K562 (cell line): ENCODE measurements at regions not wholly inside any gene's neighbourhood (a gene's known extent, or its start where the extent isn't known, plus 50 kb on each side); places are given as distances from the start of the nearest gene placed in this dataset.

Experiments used
- ATAC-seq: fragments of 200-7000 bp; cut with Tn5 transposase; 3 replicates; pipeline ENCODE4 v1.9.1; 2020; ENCODE audit warnings: moderate library complexity
- BruUV-seq: library from RNA; stranded (reverse); fragments of 400-500 nt; replicated peaks from 2 replicates; lab custom pipeline; 2021; lab: Mats Ljungman, UMichigan
- CTCF ChIA-PET: fragments of 300-600 bp; formaldehyde crosslinking; extraction: SDS; loops from one replicate; lab custom pipeline; 2021; ENCODE audit warnings: low intra/inter-chr PET ratio; lab: Yijun Ruan, JAX
- POLR2A ChIA-PET: fragments of 300-600, 350-650 bp; sonication (Branson Sonifier 250); formaldehyde crosslinking; extraction: SDS; loops from one replicate; lab custom pipeline; 2021; ENCODE audit warnings: antibody characterized with exemption, inconsistent platforms; lab: Yijun Ruan, JAX
- DNase-seq, 4 experiments: peaks; one replicate each; pipeline versions ENCODE4 v3.0.0 to v3.0.0-alpha.2; 2011 to 2018; ENCODE audit warnings: low spot score in 3 of 4, mixed read lengths in 3 of 4; ENCODE audit errors: extremely low read depth in 1 of 4
- FAIRE-seq: peaks from 2 replicates; lab custom pipeline; 2011; peaks lifted over from hg19 to GRCh38; lab: Jason Lieb, UNC
- H2AFZ ChIP-seq: 2 replicates; pipeline ENCODE4 v1.6.0; 2011; ENCODE audit warnings: low read depth, low read length, control low read depth, inconsistent platforms
- H3K27ac ChIP-seq: fragments of 200-600 bp; 3 replicates; pipeline ENCODE4 v1.8.0; 2011; ENCODE audit warnings: low read depth, mild to moderate bottlenecking, control low read depth, inconsistent platforms, low read length, moderate library complexity, mixed read lengths; ENCODE audit errors: extremely low read depth
- H3K27me3 ChIP-seq, 2 experiments: fragments of 300-600 bp in 1 of 2; 2 replicates in 1 of 2; 3 replicates in 1 of 2; pipeline versions ENCODE4 v1.6.0 to v1.8.0; 2011; ENCODE audit warnings: inconsistent platforms in 2 of 2, low read length in 2 of 2, mild to moderate bottlenecking in 1 of 2, mixed read lengths in 1 of 2, moderate library complexity in 1 of 2; ENCODE audit not compliant: control insufficient read depth in 2 of 2, insufficient read depth in 2 of 2
- H3K36me3 ChIP-seq: fragments of 300-600 bp; 3 replicates; pipeline ENCODE4 v1.8.0; 2011; ENCODE audit warnings: mild to moderate bottlenecking, low read length, inconsistent platforms; ENCODE audit not compliant: control insufficient read depth, insufficient read depth
- H3K4me1 ChIP-seq, 2 experiments: fragments of 200-600 bp in 1 of 2; replicated peaks in 1 of 2; 2 replicates in 1 of 2; 3 replicates in 1 of 2; pipeline versions ENCODE4 v1.5.1 to v1.8.0; 2011; ENCODE audit warnings: inconsistent platforms in 2 of 2, low read length in 2 of 2, mild to moderate bottlenecking in 1 of 2, mixed read lengths in 1 of 2, moderate library complexity in 1 of 2; ENCODE audit not compliant: control insufficient read depth in 2 of 2, insufficient read depth in 2 of 2
- H3K4me2 ChIP-seq: 2 replicates; pipeline ENCODE4 v1.6.1; 2011; ENCODE audit warnings: low read length, control low read depth, inconsistent platforms, mixed read lengths; ENCODE audit not compliant: insufficient read depth
- H3K4me3 ChIP-seq: fragments of 200-600 bp; sonication (generic), shearing (Covaris generic); 2 replicates; pipeline ENCODE4 v1.5.1; 2016; ENCODE audit warnings: control low read depth, inconsistent platforms
- H3K79me2 ChIP-seq: fragments of 200-600 bp; 3 replicates; pipeline ENCODE4 v1.8.0; 2011; ENCODE audit warnings: low read length, inconsistent platforms; ENCODE audit not compliant: control insufficient read depth, insufficient read depth
- H3K9ac ChIP-seq, 2 experiments: 2 replicates each; pipeline versions ENCODE4 v1.6.0 to v1.6.1; 2011; ENCODE audit warnings: low read depth in 2 of 2, low read length in 2 of 2, control low read depth in 1 of 2, inconsistent platforms in 1 of 2, mild to moderate bottlenecking in 1 of 2, mixed read lengths in 1 of 2; ENCODE audit not compliant: insufficient read depth in 1 of 2
- H3K9me1 ChIP-seq: one replicate; pipeline ENCODE4 v1.6.0; 2011; ENCODE audit warnings: inconsistent platforms, mild to moderate bottlenecking, low read length, moderate library complexity; ENCODE audit not compliant: control insufficient read depth, insufficient read depth
- H3K9me3 ChIP-seq: replicated peaks from 2 replicates; pipeline ENCODE4 v1.5.1; 2011; ENCODE audit warnings: low read depth, low read length, inconsistent platforms; ENCODE audit not compliant: control insufficient read depth, insufficient read depth
- H4K20me1 ChIP-seq: replicated peaks from 2 replicates; pipeline ENCODE4 v1.6.1; 2011; ENCODE audit warnings: low read length, inconsistent platforms, mixed read lengths; ENCODE audit not compliant: control insufficient read depth, insufficient read depth
- ATF1 ChIP-seq, 2 experiments: fragments of 450-650 bp in 1 of 2; IDR thresholded peaks; 2 replicates each; pipeline ENCODE4 v1.6.1; 2016; ENCODE audit warnings: missing compliant biosample characterization in 1 of 2, missing genetic modification characterization in 1 of 2
- CBFB ChIP-seq: sonication (generic); formaldehyde crosslinking; IDR thresholded peaks from 2 replicates; pipeline ENCODE4 v1.4.0; 2020; ENCODE audit warnings: mild to moderate bottlenecking, missing genetic modification reagents
- CHD1 ChIP-seq: fragments of 200-600 bp; sonication (generic); IDR thresholded peaks from one replicate; pipeline ENCODE4 v1.6.1; 2012; ENCODE audit warnings: mild to moderate bottlenecking, moderate library complexity, low read length, inconsistent platforms
- ERF ChIP-seq: fragments of 450-650 bp; formaldehyde crosslinking; IDR thresholded peaks from 2 replicates; pipeline ENCODE4 v1.4.0; 2020; ENCODE audit warnings: mild to moderate bottlenecking, mixed read lengths
- HEY1 ChIP-seq: fragments of 250-450 bp; sonication (Bioruptor Pico); IDR thresholded peaks from 2 replicates; pipeline ENCODE4 v1.5.0; 2020; ENCODE audit warnings: mild to moderate bottlenecking, moderate library complexity, borderline replicate concordance
- HNRNPL ChIP-seq: fragments of 200-400 bp; formaldehyde crosslinking; IDR thresholded peaks from 2 replicates; pipeline ENCODE4 v1.6.1; 2017; ENCODE audit warnings: low read depth, mild to moderate bottlenecking, low read length
- KLF16 ChIP-seq: IDR thresholded peaks from 2 replicates; pipeline ENCODE4 v1.6.1; 2016; ENCODE audit warnings: antibody characterized with exemption
- NBN ChIP-seq: fragments of 450-650 bp; IDR thresholded peaks from 2 replicates; pipeline ENCODE4 v1.6.1; 2016; ENCODE audit warnings: low read depth, mild to moderate bottlenecking
- POLR2G ChIP-seq: fragments of 200-400 bp; formaldehyde crosslinking; IDR thresholded peaks from 2 replicates; pipeline ENCODE4 v1.6.1; 2017; ENCODE audit warnings: low read depth, mild to moderate bottlenecking, antibody characterized with exemption, low read length, moderate library complexity
- POLR3A ChIP-seq: IDR thresholded peaks from 2 replicates; pipeline ENCODE4 v1.6.1; 2011; ENCODE audit warnings: borderline replicate concordance, mild to moderate bottlenecking, moderate library complexity; ENCODE audit not compliant: insufficient read length, insufficient read depth; ENCODE audit errors: extremely low read depth
- RHOXF2B ChIP-seq: fragments of 250-450 bp; sonication (Bioruptor Pico); conservative IDR thresholded peaks from 2 replicates; pipeline ENCODE4 v1.5.1; 2021
- TARDBP ChIP-seq: fragments of 450-650 bp; IDR thresholded peaks from 2 replicates; pipeline ENCODE4 v1.6.1; 2016
- ZNF644 ChIP-seq: fragments of 200-800 bp; sonication (Bioruptor generic); IDR thresholded peaks from 2 replicates; pipeline ENCODE4 v1.6.1; 2016; ENCODE audit warnings: low read depth, missing genetic modification characterization, missing compliant biosample characterization
- ZNF778 ChIP-seq: fragments of 450-650 bp; formaldehyde crosslinking; IDR thresholded peaks from 2 replicates; pipeline ENCODE4 v1.4.0; 2020; ENCODE audit warnings: mild to moderate bottlenecking, moderate library complexity
- WGBS: fragments of 100-300 bp; shearing (Covaris generic); methylation state at CpG from one replicate; pipeline ENCODE4 v1.1.6; 2016; ENCODE audit warnings: low coverage, mixed read lengths; ENCODE audit not compliant: insufficient coverage; ENCODE audit errors: missing lambda C conversion rate; 5-methylcytosine and 5-hydroxymethylcytosine counted together
- in situ Hi-C: fragments of 300-500 bp; cut with MboI; formaldehyde crosslinking; loops from 4 replicates; pipeline ENCODE4 v1.15.0; 2018; ENCODE audit warnings: inconsistent platforms, mixed read lengths
- intact Hi-C: fragments of 100-400 bp; cut with micrococcal nuclease; formaldehyde crosslinking; loops from 2 replicates; pipeline ENCODE4 v1.14.2; 2022

- TF ChIP-seq HEY1 (CRISPR knock-in tag) (no peak), NBN (no peak), POLR2G (no peak)
These were observed 1943.9 kb upstream of the IGFBP7 start (continued) for GRCh38 chr4:59054086-59054485.

DNA sequence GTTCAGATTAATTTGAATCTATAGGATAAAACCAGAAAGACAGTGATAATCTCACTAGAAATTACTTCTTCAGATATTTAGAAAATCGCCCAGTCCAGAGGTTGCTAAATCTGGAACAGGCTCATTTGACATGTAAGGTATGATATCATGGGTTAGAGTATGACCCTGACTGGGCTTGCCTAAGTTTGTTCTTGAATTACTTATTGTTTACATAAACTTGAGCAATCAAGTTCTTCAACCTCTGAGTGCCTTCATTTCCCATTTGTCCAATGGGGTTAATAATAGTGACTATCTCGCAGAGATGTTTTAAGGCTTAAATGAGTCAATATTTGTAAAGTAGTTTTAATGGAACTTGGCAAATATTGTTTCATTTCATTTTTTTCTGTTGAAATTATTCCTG is 1947.6 kb upstream of the IGFBP7 start:
- no peaks in the 10 kb centered on the region for H3K4me1 ChIP-seq
- H3K9me3 ChIP-seq = no peaks in the 10 kb centered on the region
- CTCF ChIA-PET = no interaction called here
- POLR2A ChIA-PET = no interaction called here
- no peak overlapping the region for H3K4me3 ChIP-seq
- H3K79me2 ChIP-seq = no peaks in the 10 kb centered on the region
- H3K27me3 ChIP-seq = no peaks in the 10 kb centered on the region
- H3K27ac ChIP-seq = no peak overlapping the region
- no peak overlapping the region for H3K4me2 ChIP-seq
- H3K36me3 ChIP-seq = no peaks in the 10 kb centered on the region
- in situ Hi-C loops (no loop called here), intact Hi-C loops (no loop called here)
- H3K9ac ChIP-seq = no peak overlapping the region
- DNase-seq (no peak), ATAC-seq (no peak), FAIRE-seq (no peak)
- no peaks in the 10 kb centered on the region for H4K20me1 ChIP-seq
- no TSS peak for BruUV-seq
- TF ChIP-seq ZNF778 (CRISPR knock-in tag) = no peak
- TF ChIP-seq ATF1 (CRISPR knock-in tag; IDR thresholded peaks at IDR 0.05) = no peak
- no peak for TF ChIP-seq ATF1 (tag; IDR thresholded peaks at IDR 0.05)
- TF ChIP-seq ZNF644 (tag) = no peak
- TF ChIP-seq KLF16 = no peak
- TF ChIP-seq TARDBP = no peak
- TF ChIP-seq CHD1 = no peak
- no peak for TF ChIP-seq POLR3A
- no peak for TF ChIP-seq ERF
- no peak for TF ChIP-seq RHOXF2B
- TF ChIP-seq CBFB = no peak
- no peak for TF ChIP-seq HNRNPL
- H2AFZ ChIP-seq = no peak overlapping the region
- no peaks in the 10 kb centered on the region for H3K9me1 ChIP-seq
- 0% methylated on average over 2 of the region's 2 CpGs for WGBS
